Transverse colon (tissue), 4 donors: ENCODE measurements at regions not wholly inside any gene's neighbourhood (a gene's known extent, or its start where the extent isn't known, plus 50 kb on each side); places are given as distances from the start of the nearest gene placed in this dataset.
"Not testable (repeated sequence)": the region's sequence is repeated elsewhere in the genome, so short reads cannot be mapped to it uniquely, and the experiment has no call there.

Experiments
- CTCF ChIP-seq, 5 experiments: fragments of 200-600 bp in 3 of 5; fragments of 450-650 bp in 2 of 5; sonication (generic) in 3 of 5; IDR thresholded peaks; 1 replicate in 2 of 5; 2 replicates in 3 of 5; pipeline ENCODE4 v1.5.1; 2016 to 2017; ENCODE audit warnings: antibody characterized with exemption in 5 of 5, inconsistent platforms in 3 of 5, mild to moderate bottlenecking in 2 of 5, moderate library complexity in 1 of 5
- EP300 ChIP-seq: sonication (generic); formaldehyde crosslinking; IDR thresholded peaks from one replicate; pipeline ENCODE4 v1.6.1; 2017; ENCODE audit warnings: antibody characterized with exemption, low read depth
- POLR2A ChIP-seq: fragments of 450-650 bp; IDR thresholded peaks from one replicate; pipeline ENCODE4 v1.6.1; 2016; ENCODE audit warnings: antibody characterized with exemption, mild to moderate bottlenecking, moderate library complexity
- POLR2AphosphoS5 ChIP-seq, 3 donors: sonication (generic); formaldehyde crosslinking; IDR thresholded peaks; one replicate each; pipeline ENCODE4 v1.6.1; 2016; ENCODE audit warnings: antibody characterized with exemption in 3 of 3

DNA sequence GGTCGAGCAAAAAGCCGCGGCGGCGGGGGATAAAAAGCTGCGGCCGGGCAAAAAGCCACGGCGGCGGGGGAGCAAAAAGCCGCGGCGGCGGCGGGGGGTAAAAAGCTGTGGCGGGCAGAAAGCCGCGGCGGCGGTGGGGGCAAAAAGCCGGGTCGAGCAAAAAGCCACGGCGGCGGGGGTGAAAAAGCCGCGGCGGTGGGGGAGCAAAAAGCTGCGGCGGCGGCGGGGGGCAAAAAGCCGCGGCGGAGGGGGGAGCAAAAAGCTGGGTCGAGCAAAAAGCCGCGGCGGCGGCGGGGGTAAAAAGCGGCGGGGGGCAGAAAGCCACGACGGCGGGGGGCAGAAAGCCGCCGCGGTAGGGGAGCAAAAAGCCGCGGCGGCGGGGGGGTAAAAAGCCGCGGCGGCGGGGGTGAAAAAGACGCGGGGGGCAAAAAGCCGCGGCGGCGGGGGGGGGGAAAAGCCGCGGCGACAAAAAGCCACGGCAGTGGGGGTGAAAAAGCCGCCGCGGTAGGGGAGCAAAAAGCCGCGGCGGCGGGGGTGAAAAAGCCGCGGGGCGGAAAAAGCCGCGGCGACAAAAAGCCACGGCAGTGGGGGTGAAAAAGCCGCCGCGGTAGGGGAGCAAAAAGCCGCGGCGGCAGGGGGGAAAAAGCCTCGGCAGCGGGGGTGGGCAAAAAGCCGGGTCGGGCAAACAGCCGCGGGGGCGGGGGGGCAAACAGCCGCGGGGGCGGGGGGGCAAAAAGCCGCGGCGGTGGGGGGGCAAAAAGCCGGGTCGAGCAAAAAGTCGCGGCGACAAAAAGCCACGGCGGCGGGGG lies 510.8 kb downstream of the FOXD4L5 start:
- not testable (repeated sequence) for TF ChIP-seq CTCF (IDR thresholded peaks at IDR 0.05); POLR2A; EP300; POLR2AphosphoS5 (IDR thresholded peaks at IDR 0.05)
